Mesothelial cell of epicardium (in vitro differentiated cells): ENCODE measurements at regions not wholly inside any gene's neighbourhood (a gene's known extent, or its start where the extent isn't known, plus 50 kb on each side); places are given as distances from the start of the nearest gene placed in this dataset.
"Not testable (repeated sequence)": the region's sequence is repeated elsewhere in the genome, so short reads cannot be mapped to it uniquely, and the experiment has no call there.

ENCODE experiments used
- DNase-seq, 2 experiments: peaks; one replicate each; pipeline ENCODE4 v3.0.0; 2021; ENCODE audit warnings: low spot score in 2 of 2; ENCODE audit not compliant: unreplicated experiment in 2 of 2
- H3K27ac Mint-ChIP-seq: 2 replicates; pipeline ENCODE4 v1.8.0; 2021; ENCODE audit warnings: mixed read lengths
- H3K27me3 Mint-ChIP-seq: 2 replicates; pipeline ENCODE4 v1.8.0; 2021; ENCODE audit warnings: low read depth, mixed read lengths
- H3K36me3 Mint-ChIP-seq: 2 replicates; pipeline ENCODE4 v1.8.0; 2021; ENCODE audit warnings: mixed read lengths
- H3K4me1 Mint-ChIP-seq: 2 replicates; pipeline ENCODE4 v1.8.0; 2021; ENCODE audit warnings: mixed read lengths
- H3K4me3 Mint-ChIP-seq: 2 replicates; pipeline ENCODE4 v1.8.0; 2021; ENCODE audit warnings: mild to moderate bottlenecking, moderate library complexity, mixed read lengths
- H3K9me3 Mint-ChIP-seq: 2 replicates; pipeline ENCODE4 v1.8.0; 2021; ENCODE audit warnings: mixed read lengths
- CTCF ChIP-seq: fragments of 200-600 bp; sonication (generic); IDR thresholded peaks from one replicate; pipeline ENCODE4 v1.5.0; 2021; ENCODE audit warnings: antibody characterized with exemption; ENCODE audit not compliant: unreplicated experiment

- H3K4me3 Mint-ChIP-seq, result no peak overlapping the region
- peak overlapping the region; percentile 15 for H3K27ac Mint-ChIP-seq
- H3K9me3 Mint-ChIP-seq, result peaks cover 8% of the 10 kb centered on the region
- peaks cover 3% of the 10 kb centered on the region for H3K36me3 Mint-ChIP-seq
- peaks cover 19% of the 10 kb centered on the region for H3K4me1 Mint-ChIP-seq
- no peak for TF ChIP-seq CTCF
- H3K27me3 Mint-ChIP-seq, result no peaks in the 10 kb centered on the region
- DNase-seq, result no peak
These were observed 174.3 kb upstream of the KRR1 start for GRCh38 chr12:75685617-75686225.

- Mint-ChIP-seq H3K36me3 (peaks cover 4% of the 10 kb centered on the region), H3K4me1 (peaks cover 19% of the 10 kb centered on the region), H3K4me3 (no peak overlapping the region), H3K27ac (peak overlapping the region; percentile 22), H3K9me3 (peaks cover 8% of the 10 kb centered on the region), H3K27me3 (no peaks in the 10 kb centered on the region)
- TF ChIP-seq CTCF, result no peak
- DNase-seq, result no peak
These were observed 173.5 kb upstream of the KRR1 start for GRCh38 chr12:75684678-75685616.

GRCh38 chr12:75683995-75684586 lies 172.7 kb upstream of the KRR1 start:
- not testable (repeated sequence) for H3K27me3 Mint-ChIP-seq, H3K36me3 Mint-ChIP-seq, H3K4me3 Mint-ChIP-seq, H3K9me3 Mint-ChIP-seq, DNase-seq
- Mint-ChIP-seq H3K27ac (peak overlapping the region; percentile 88), H3K4me1 (peaks cover 19% of the 10 kb centered on the region)

GRCh38 chr12:75683220-75683619 lies 171.8 kb upstream of the KRR1 start:
- peaks cover 8% of the 10 kb centered on the region for H3K9me3 Mint-ChIP-seq
- no peak for DNase-seq
- H3K4me3 Mint-ChIP-seq, result no peak overlapping the region
- peak overlapping the region; percentile 88 for H3K27ac Mint-ChIP-seq
- no peak for TF ChIP-seq CTCF
- H3K4me1 Mint-ChIP-seq, result peaks cover 19% of the 10 kb centered on the region
- H3K36me3 Mint-ChIP-seq, result peaks cover 5% of the 10 kb centered on the region
- no peaks in the 10 kb centered on the region for H3K27me3 Mint-ChIP-seq

GRCh38 chr12:75677522-75677921 lies 166.1 kb upstream of the KRR1 start:
- no peak for TF ChIP-seq CTCF
- DNase-seq, result no peak
- peaks cover 5% of the 10 kb centered on the region for H3K36me3 Mint-ChIP-seq
- H3K4me3 Mint-ChIP-seq, result no peak overlapping the region
- no peak overlapping the region for H3K27ac Mint-ChIP-seq
- H3K27me3 Mint-ChIP-seq, result no peaks in the 10 kb centered on the region
- peaks cover 3% of the 10 kb centered on the region for H3K4me1 Mint-ChIP-seq
- peaks cover 8% of the 10 kb centered on the region for H3K9me3 Mint-ChIP-seq

GRCh38 chr12:75674393-75674792 lies 163.0 kb upstream of the KRR1 start:
- Mint-ChIP-seq H3K4me3 (no peak overlapping the region), H3K27me3 (no peaks in the 10 kb centered on the region), H3K36me3 (no peaks in the 10 kb centered on the region), H3K4me1 (peaks cover 15% of the 10 kb centered on the region), H3K9me3 (no peaks in the 10 kb centered on the region), H3K27ac (no peak overlapping the region)
- TF ChIP-seq CTCF, result no peak
- no peak for DNase-seq
